GM19240 (cell line): ENCODE measurements at regions not wholly inside any gene's neighbourhood (a gene's known extent, or its start where the extent isn't known, plus 50 kb on each side); places are given as distances from the start of the nearest gene placed in this dataset.

ENCODE experiments used
- DNase-seq: peaks from one replicate; pipeline ENCODE4 v3.0.0; 2011; ENCODE audit warnings: low spot score; ENCODE audit not compliant: insufficient read length

- no peak for DNase-seq
These were observed 153.7 kb downstream of the KLF6 start for GRCh38 chr10:3631291-3631690.

GRCh38 chr10:3625959-3626751 is 158.9 kb downstream of the KLF6 start:
- no peak for DNase-seq

- DNase-seq: no peak
These were observed 160.6 kb downstream of the KLF6 start for GRCh38 chr10:3624367-3624766.

- no peak for DNase-seq
These were observed 161.3 kb downstream of the KLF6 start for GRCh38 chr10:3623746-3624145.

- DNase-seq: no peak
These were observed 162.0 kb downstream of the KLF6 start for GRCh38 chr10:3622845-3623621.

GRCh38 chr10:3622427-3622826 is 162.6 kb downstream of the KLF6 start:
- DNase-seq: no peak

GRCh38 chr10:3620818-3621217 is 164.2 kb downstream of the KLF6 start:
- DNase-seq: no peak

- no peak for DNase-seq
These were observed 165.8 kb downstream of the KLF6 start for GRCh38 chr10:3619241-3619640.

- DNase-seq: no peak
These were observed 168.1 kb downstream of the KLF6 start for GRCh38 chr10:3616880-3617279.

GRCh38 chr10:3613318-3613717 is 171.7 kb downstream of the KLF6 start:
- no peak for DNase-seq

GRCh38 chr10:3612183-3613001 is 172.6 kb downstream of the KLF6 start:
- no peak for DNase-seq

GRCh38 chr10:3606309-3606708 is 178.7 kb downstream of the KLF6 start:
- no peak for DNase-seq

- no peak for DNase-seq
These were observed 179.1 kb downstream of the KLF6 start for GRCh38 chr10:3605882-3606281.

GRCh38 chr10:3595736-3596135 is 189.3 kb downstream of the KLF6 start:
- DNase-seq: no peak

- no peak for DNase-seq
These were observed 191.4 kb downstream of the KLF6 start for GRCh38 chr10:3593611-3594010.

- no peak for DNase-seq
These were observed 192.6 kb downstream of the KLF6 start for GRCh38 chr10:3592424-3592823.

- DNase-seq: no peak
These were observed 196.2 kb downstream of the KLF6 start for GRCh38 chr10:3588816-3589215.

- no peak for DNase-seq
These were observed 196.7 kb downstream of the KLF6 start for GRCh38 chr10:3588346-3588745.

GRCh38 chr10:3584926-3585784 is 199.9 kb downstream of the KLF6 start:
- DNase-seq: no peak

- no peak for DNase-seq
These were observed 204.4 kb downstream of the KLF6 start for GRCh38 chr10:3580565-3580964.

- no peak for DNase-seq
These were observed 205.2 kb downstream of the KLF6 start for GRCh38 chr10:3579845-3580244.
